A549 (cell line): ENCODE measurements at regions not wholly inside any gene's neighbourhood (a gene's known extent, or its start where the extent isn't known, plus 50 kb on each side); places are given as distances from the start of the nearest gene placed in this dataset.

Source experiments
- ATAC-seq, 2 experiments: fragments of 200-7000 bp in 1 of 2; fragments of >200 bp in 1 of 2; cut with Nextera tagmentation in 1 of 2; cut with Tn5 transposase in 1 of 2; 3 replicates each; pipeline versions ENCODE4 v1.8.0 to v1.9.1; 2018 to 2020; ENCODE audit warnings: mild to moderate bottlenecking in 1 of 2, moderate library complexity in 1 of 2
- CTCF ChIA-PET: fragments of 300-600 bp; sonication (Branson Sonifier 250); formaldehyde crosslinking; extraction: SDS; loops from one replicate; lab custom pipeline; 2021; ENCODE audit warnings: antibody characterized with exemption, inconsistent platforms; lab: Yijun Ruan, JAX
- POLR2A ChIA-PET: fragments of 350-600 bp; formaldehyde crosslinking; extraction: SDS; loops from one replicate; lab custom pipeline; 2021; ENCODE audit warnings: antibody characterized with exemption, inconsistent platforms; lab: Yijun Ruan, JAX
- DNase-seq, 2 experiments: peaks; one replicate each; pipeline versions ENCODE4 v3.0.0 to v3.0.0-alpha.2; 2011 to 2016; ENCODE audit warnings: low read depth in 1 of 2, low spot score in 1 of 2
- FAIRE-seq: peaks from 2 replicates; lab custom pipeline; 2011; peaks lifted over from hg19 to GRCh38; lab: Jason Lieb, UNC
- H3K27ac ChIP-seq, 2 experiments: fragments of >200 bp; sonication (Bioruptor Twin); formaldehyde crosslinking; 3 replicates each; pipeline ENCODE4 v1.5.1; 2016 to 2017
- H3K4me1 ChIP-seq: fragments of >200 bp; sonication (Bioruptor Twin); formaldehyde crosslinking; 3 replicates; pipeline ENCODE4 v1.6.1; 2016
- H3K4me2 ChIP-seq: fragments of >200 bp; sonication (Bioruptor Twin); formaldehyde crosslinking; 3 replicates; pipeline ENCODE4 v1.6.1; 2016
- H3K4me3 ChIP-seq: fragments of >200 bp; sonication (Bioruptor Twin); formaldehyde crosslinking; 3 replicates; pipeline ENCODE4 v1.5.1; 2016
- H3K9me3 ChIP-seq: fragments of >200 bp; sonication (Bioruptor Twin); formaldehyde crosslinking; 3 replicates; pipeline ENCODE4 v1.6.1; 2016
- CBX8 ChIP-seq: fragments of 200-600 bp; sonication (generic); IDR thresholded peaks from 2 replicates; pipeline ENCODE4 v1.6.1; 2016
- CHD2 ChIP-seq: fragments of 150-350 bp; IDR thresholded peaks from 2 replicates; pipeline ENCODE4 v1.6.1; 2014; ENCODE audit warnings: low read length; ENCODE audit not compliant: partially characterized antibody
- EHF ChIP-seq: fragments of 250-450 bp; sonication (Bioruptor Pico); IDR thresholded peaks from 2 replicates; pipeline ENCODE4 v1.5.0; 2020; ENCODE audit warnings: mild to moderate bottlenecking
- EP300 ChIP-seq, 2 experiments: fragments of >200 bp; sonication (Bioruptor Twin); formaldehyde crosslinking; IDR thresholded peaks; 2 replicates in 1 of 2; 3 replicates in 1 of 2; pipeline ENCODE4 v1.6.1; 2016 to 2017
- FOSL2 ChIP-seq, 2 experiments: fragments of 450-650 bp in 1 of 2; fragments of >200 bp in 1 of 2; sonication (Bioruptor Twin) in 1 of 2; formaldehyde crosslinking; IDR thresholded peaks; 2 replicates each; pipeline versions ENCODE4 v1.5.0 to v1.6.1; 2016 to 2020; ENCODE audit warnings: mild to moderate bottlenecking in 1 of 2, moderate library complexity in 1 of 2
- FOXS1 ChIP-seq: fragments of 250-450 bp; sonication (Bioruptor Pico); IDR thresholded peaks from 2 replicates; pipeline ENCODE4 v1.5.0; 2020; ENCODE audit warnings: mild to moderate bottlenecking, moderate library complexity
- HEYL ChIP-seq: fragments of 250-450 bp; sonication (Bioruptor Pico); IDR thresholded peaks from 2 replicates; pipeline ENCODE4 v1.8.0; 2021; ENCODE audit warnings: mild to moderate bottlenecking, moderate library complexity
- HOXB13 ChIP-seq: fragments of 250-450 bp; sonication (Bioruptor Pico); IDR thresholded peaks from 2 replicates; pipeline ENCODE4 v1.5.0; 2020; ENCODE audit warnings: low read depth, mild to moderate bottlenecking, moderate library complexity
- JUN ChIP-seq, 2 experiments: fragments of >200 bp; sonication (Bioruptor Twin); formaldehyde crosslinking; IDR thresholded peaks; 2 replicates in 1 of 2; 3 replicates in 1 of 2; pipeline ENCODE4 v1.6.1; 2016 to 2017
- MAZ ChIP-seq: fragments of 150-350 bp; IDR thresholded peaks from 2 replicates; pipeline ENCODE4 v1.6.1; 2014; ENCODE audit warnings: antibody characterized with exemption, low read depth, low read length, borderline replicate concordance
- PHF8 ChIP-seq: fragments of 200-600 bp; sonication (generic); IDR thresholded peaks from 2 replicates; pipeline ENCODE4 v1.6.1; 2016; ENCODE audit warnings: low read depth, mild to moderate bottlenecking, antibody characterized with exemption, moderate library complexity, borderline replicate concordance
- POLR2A ChIP-seq: IDR thresholded peaks from 2 replicates; pipeline ENCODE4 v1.6.1; 2012; ENCODE audit warnings: mild to moderate bottlenecking, low read length
- RAD21 ChIP-seq, 2 experiments: fragments of >200 bp in 1 of 2; sonication (Bioruptor Twin) in 1 of 2; formaldehyde crosslinking in 1 of 2; IDR thresholded peaks in 1 of 2; conservative IDR thresholded peaks in 1 of 2; 2 replicates in 1 of 2; 3 replicates in 1 of 2; pipeline ENCODE4 v1.6.1; 2012 to 2018; ENCODE audit warnings: inconsistent platforms in 1 of 2
- RCOR1 ChIP-seq: fragments of 150-350 bp; IDR thresholded peaks from 2 replicates; pipeline ENCODE4 v1.6.1; 2014; ENCODE audit warnings: antibody characterized with exemption, low read length, low read depth
- REST ChIP-seq: fragments of 200-600 bp; sonication (generic); IDR thresholded peaks from 2 replicates; pipeline ENCODE4 v1.6.1; 2016; ENCODE audit warnings: antibody characterized with exemption, mild to moderate bottlenecking, moderate library complexity
- SMC3 ChIP-seq: fragments of >200 bp; sonication (Bioruptor Twin); formaldehyde crosslinking; IDR thresholded peaks from 3 replicates; pipeline ENCODE4 v1.6.1; 2018; ENCODE audit warnings: inconsistent platforms
- ZC3H11A ChIP-seq: fragments of 450-650 bp; IDR thresholded peaks from 2 replicates; pipeline ENCODE4 v1.6.1; 2014; ENCODE audit warnings: antibody characterized with exemption, mild to moderate bottlenecking
- ZFP36 ChIP-seq: fragments of 450-650 bp; IDR thresholded peaks from 2 replicates; pipeline ENCODE4 v1.6.1; 2014; ENCODE audit warnings: borderline replicate concordance; ENCODE audit not compliant: partially characterized antibody
- WGBS: methylation state at CpG from one replicate; pipeline ENCODE4 v1.1.6; 2017; ENCODE audit errors: missing lambda C conversion rate; 5-methylcytosine and 5-hydroxymethylcytosine counted together
- TF ChIP-seq, protein P1 (sequence below): fragments of >200 bp; sonication (Bioruptor Twin); formaldehyde crosslinking; IDR thresholded peaks from 3 replicates; pipeline ENCODE4 v1.5.1; 2016

- CTCF ChIA-PET = no interaction called here
- 5% methylated on average over 1 of the region's 1 CpG for WGBS
- ATAC-seq (no peak), FAIRE-seq (no peak), DNase-seq (no peak)
- H3K4me3 ChIP-seq = no peak overlapping the region
- H3K4me1 ChIP-seq = peaks cover 6% of the 10 kb centered on the region; the same call in 1 of the 3 replicates
- no peak overlapping the region for H3K27ac ChIP-seq
- 0 out of 3 replicates have a peak, but pooled peaks cover 3% of the 10 kb centered on the region for H3K9me3 ChIP-seq
- POLR2A ChIA-PET = no interaction called here
- no peak overlapping the region for H3K4me2 ChIP-seq
- TF ChIP-seq SMC3 = no peak
- no peak for TF ChIP-seq JUN (IDR thresholded peaks at IDR 0.05)
- no peak for TF ChIP-seq CBX8
- no peak for TF ChIP-seq ZFP36
- TF ChIP-seq EHF (CRISPR knock-in tag) = no peak
- no peak for TF ChIP-seq RAD21 (conservative IDR thresholded peaks at IDR 0.05 in 1 of 2, IDR thresholded peaks at IDR 0.05 in 1 of 2)
- TF ChIP-seq, all 56 proteins: peak for 0
Measured at GRCh38 chr10:47169581-47169980, 130.4 kb upstream of the GDF10 start.

GRCh38 chr10:47173929-47174442, 126.0 kb upstream of the GDF10 start:
- 16% methylated on average over 6 of the region's 6 CpGs for WGBS
- ATAC-seq = no peak
- no peak for FAIRE-seq
- H3K4me2 ChIP-seq = no peak overlapping the region
- CTCF ChIA-PET = no interaction called here
- POLR2A ChIA-PET = no interaction called here
- no peak for TF ChIP-seq HOXB13
- no peak for TF ChIP-seq RCOR1
- TF ChIP-seq EHF (CRISPR knock-in tag) = no peak
- no peak for TF ChIP-seq EP300 (IDR thresholded peaks at IDR 0.05)
- TF ChIP-seq PHF8 = no peak
- no peak for TF ChIP-seq CHD2
- TF ChIP-seq POLR2A = no peak
- TF ChIP-seq, protein P1, sequence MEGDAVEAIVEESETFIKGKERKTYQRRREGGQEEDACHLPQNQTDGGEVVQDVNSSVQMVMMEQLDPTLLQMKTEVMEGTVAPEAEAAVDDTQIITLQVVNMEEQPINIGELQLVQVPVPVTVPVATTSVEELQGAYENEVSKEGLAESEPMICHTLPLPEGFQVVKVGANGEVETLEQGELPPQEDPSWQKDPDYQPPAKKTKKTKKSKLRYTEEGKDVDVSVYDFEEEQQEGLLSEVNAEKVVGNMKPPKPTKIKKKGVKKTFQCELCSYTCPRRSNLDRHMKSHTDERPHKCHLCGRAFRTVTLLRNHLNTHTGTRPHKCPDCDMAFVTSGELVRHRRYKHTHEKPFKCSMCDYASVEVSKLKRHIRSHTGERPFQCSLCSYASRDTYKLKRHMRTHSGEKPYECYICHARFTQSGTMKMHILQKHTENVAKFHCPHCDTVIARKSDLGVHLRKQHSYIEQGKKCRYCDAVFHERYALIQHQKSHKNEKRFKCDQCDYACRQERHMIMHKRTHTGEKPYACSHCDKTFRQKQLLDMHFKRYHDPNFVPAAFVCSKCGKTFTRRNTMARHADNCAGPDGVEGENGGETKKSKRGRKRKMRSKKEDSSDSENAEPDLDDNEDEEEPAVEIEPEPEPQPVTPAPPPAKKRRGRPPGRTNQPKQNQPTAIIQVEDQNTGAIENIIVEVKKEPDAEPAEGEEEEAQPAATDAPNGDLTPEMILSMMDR = no peak
- no peak for TF ChIP-seq REST
- TF ChIP-seq ZC3H11A = no peak
- no peak for TF ChIP-seq JUN (IDR thresholded peaks at IDR 0.05)
- TF ChIP-seq ZFP36 = no peak
- no peak for TF ChIP-seq FOSL2 (IDR thresholded peaks at IDR 0.05)
- TF ChIP-seq FOSL2 (CRISPR knock-in tag; IDR thresholded peaks at IDR 0.05) = no peak
- TF ChIP-seq HEYL (CRISPR knock-in tag) = no peak
- no peak for TF ChIP-seq MAZ
- TF ChIP-seq FOXS1 (CRISPR knock-in tag) = no peak
- TF ChIP-seq, all 56 proteins: peak for 0
- Histone ChIP-seq H3K4me3 (no peak overlapping the region), H3K4me1 (no peaks in the 10 kb centered on the region), H3K27ac (no peak overlapping the region), H3K9me3 (no peaks in the 10 kb centered on the region)
- DNase-seq = no peak
